GM23338 (cell line): ENCODE measurements at regions not wholly inside any gene's neighbourhood (a gene's known extent, or its start where the extent isn't known, plus 50 kb on each side); places are given as distances from the start of the nearest gene placed in this dataset.

ENCODE experiments used
- ATAC-seq: fragments of 200-7000 bp; cut with Tn5 transposase; 3 replicates; pipeline ENCODE4 v1.9.1; 2020
- DNase-seq: peaks from one replicate; pipeline ENCODE4 v3.0.0-alpha.2; 2015; ENCODE audit warnings: low spot score
- H2AFZ ChIP-seq: fragments of 200-600 bp; sonication (generic); 2 replicates; pipeline ENCODE4 v1.8.0; 2016; ENCODE audit warnings: antibody characterized with exemption, mild to moderate bottlenecking, moderate library complexity
- H3F3A ChIP-seq: fragments of 200-600 bp; sonication (generic); replicated peaks from 2 replicates; pipeline ENCODE4 v1.8.0; 2017; ENCODE audit warnings: antibody characterized with exemption, mixed run types, low read depth
- H3K27ac ChIP-seq: fragments of 200-600 bp; sonication (generic); 2 replicates; pipeline ENCODE4 v1.6.1; 2016; ENCODE audit warnings: low read depth
- H3K27me3 ChIP-seq: fragments of 200-600 bp; sonication (generic); 2 replicates; pipeline ENCODE4 v1.8.0; 2016; ENCODE audit warnings: mild to moderate bottlenecking, mixed run types, moderate library complexity; ENCODE audit not compliant: insufficient read depth
- H3K36me3 ChIP-seq: fragments of 200-600 bp; sonication (generic); 2 replicates; pipeline ENCODE4 v1.8.0; 2016; ENCODE audit warnings: mild to moderate bottlenecking; ENCODE audit not compliant: insufficient read depth
- H3K4me1 ChIP-seq: fragments of 200-600 bp; sonication (generic); 2 replicates; pipeline ENCODE4 v1.8.0; 2016; ENCODE audit warnings: mild to moderate bottlenecking, moderate library complexity; ENCODE audit not compliant: insufficient read depth
- H3K4me2 ChIP-seq: fragments of 200-600 bp; sonication (generic); 2 replicates; pipeline ENCODE4 v1.7.1; 2017; ENCODE audit warnings: mixed run types
- H3K4me3 ChIP-seq: fragments of 200-600 bp; sonication (generic); 2 replicates; pipeline ENCODE4 v1.6.1; 2016; ENCODE audit warnings: mixed run types
- H3K79me2 ChIP-seq: fragments of 200-600 bp; sonication (generic); replicated peaks from 2 replicates; pipeline ENCODE4 v1.8.0; 2017; ENCODE audit warnings: mild to moderate bottlenecking; ENCODE audit not compliant: insufficient read depth
- H3K9me2 ChIP-seq: fragments of 200-600 bp; sonication (generic); 2 replicates; pipeline ENCODE4 v1.8.0; 2017; ENCODE audit not compliant: insufficient read depth
- H4K20me1 ChIP-seq: fragments of 200-600 bp; sonication (generic); replicated peaks from 2 replicates; pipeline ENCODE4 v1.8.0; 2017; ENCODE audit warnings: mild to moderate bottlenecking; ENCODE audit not compliant: insufficient read depth
- H3K27ac Mint-ChIP-seq: 2 replicates; pipeline ENCODE4 v1.8.0; 2020; ENCODE audit warnings: inconsistent platforms, mild to moderate bottlenecking, moderate library complexity, mixed read lengths
- H3K27me3 Mint-ChIP-seq: 3 replicates; pipeline ENCODE4 v1.8.0; 2022; ENCODE audit warnings: low read depth, mild to moderate bottlenecking, moderate library complexity, mixed read lengths, inconsistent platforms; ENCODE audit not compliant: insufficient read depth, poor library complexity
- H3K36me3 Mint-ChIP-seq: 3 replicates; pipeline ENCODE4 v1.8.0; 2021; ENCODE audit warnings: low read depth, mild to moderate bottlenecking, inconsistent platforms, moderate library complexity, mixed read lengths
- H3K4me1 Mint-ChIP-seq: 3 replicates; pipeline ENCODE4 v1.8.0; 2020; ENCODE audit warnings: mild to moderate bottlenecking, inconsistent platforms, mixed read lengths
- H3K4me3 Mint-ChIP-seq: 3 replicates; pipeline ENCODE4 v1.8.0; 2021; ENCODE audit warnings: moderate library complexity, mild to moderate bottlenecking, inconsistent platforms, mixed read lengths
- H3K9me3 Mint-ChIP-seq: 3 replicates; pipeline ENCODE4 v1.8.0; 2020; ENCODE audit warnings: moderate library complexity, mild to moderate bottlenecking, inconsistent platforms, mixed read lengths
- CTCF ChIP-seq, 2 experiments: fragments of 200-600 bp in 1 of 2; sonication (generic) in 1 of 2; conservative IDR thresholded peaks; 2 replicates each; pipeline versions ENCODE4 v1.5.1 to v1.6.1; 2016 to 2017; ENCODE audit warnings: antibody characterized with exemption in 2 of 2, low read depth in 2 of 2, mild to moderate bottlenecking in 2 of 2, moderate library complexity in 1 of 2
- ETS1 ChIP-seq: IDR thresholded peaks from 2 replicates; pipeline ENCODE4 v1.6.1; 2016; ENCODE audit warnings: antibody characterized with exemption
- EZH2 ChIP-seq: fragments of 200-600 bp; sonication (generic); IDR thresholded peaks from one replicate; pipeline ENCODE4 v1.8.0; 2017; ENCODE audit warnings: antibody characterized with exemption, mild to moderate bottlenecking, low read depth; ENCODE audit not compliant: unreplicated experiment
- EZH2phosphoT487 ChIP-seq: fragments of 200-600 bp; sonication (generic); IDR thresholded peaks from one replicate; pipeline ENCODE4 v1.8.1; 2018; ENCODE audit warnings: antibody characterized with exemption; ENCODE audit not compliant: unreplicated experiment
- JUNB ChIP-seq: IDR thresholded peaks from one replicate; pipeline ENCODE4 v1.6.1; 2016; ENCODE audit warnings: antibody characterized with exemption; ENCODE audit not compliant: unreplicated experiment
- POLR2AphosphoS5 ChIP-seq: IDR thresholded peaks from 2 replicates; pipeline ENCODE4 v1.6.1; 2016; ENCODE audit warnings: antibody characterized with exemption, low read depth
- STAT1 ChIP-seq: IDR thresholded peaks from one replicate; pipeline ENCODE4 v1.6.1; 2016; ENCODE audit warnings: antibody characterized with exemption; ENCODE audit not compliant: unreplicated experiment
- ZNF331 ChIP-seq: fragments of 250-450 bp; sonication (Bioruptor Pico); IDR thresholded peaks from 2 replicates; pipeline ENCODE4 v1.5.0; 2020; ENCODE audit warnings: low read depth, mild to moderate bottlenecking, moderate library complexity
- ZNF462 ChIP-seq: fragments of 250-450 bp; sonication (Bioruptor Pico); IDR thresholded peaks from 2 replicates; pipeline ENCODE4 v1.5.0; 2020; ENCODE audit warnings: mild to moderate bottlenecking, moderate library complexity

- Histone ChIP-seq H3K36me3 (no peaks in the 10 kb centered on the region), H3K27ac (no peak overlapping the region), H2AFZ (peak overlapping the region; percentile 81; the same call in 1 of the 2 replicates), H3K79me2 (no peaks in the 10 kb centered on the region), H3F3A (no peaks in the 10 kb centered on the region), H3K4me3 (no peak overlapping the region), H3K4me2 (no peak overlapping the region), H3K4me1 (peaks cover 10% of the 10 kb centered on the region; the same call in 1 of the 2 replicates), H3K9me2 (peaks cover 7% of the 10 kb centered on the region), H3K27me3 (no peaks in the 10 kb centered on the region), H4K20me1 (no peaks in the 10 kb centered on the region)
- ATAC-seq = no peak
- Mint-ChIP-seq H3K4me3 (no peak overlapping the region), H3K27ac (no peak overlapping the region), H3K4me1 (peaks cover 9% of the 10 kb centered on the region), H3K9me3 (no peaks in the 10 kb centered on the region), H3K36me3 (no peaks in the 10 kb centered on the region), H3K27me3 (no peaks in the 10 kb centered on the region)
- DNase-seq = no peak
- TF ChIP-seq EZH2 (no peak), JUNB (no peak), ETS1 (no peak), ZNF331 (CRISPR knock-in tag) (no peak), POLR2AphosphoS5 (no peak), CTCF (conservative IDR thresholded peaks at IDR 0.05; ENCODE audit: low read depth in 2 of 2) (no peak), ZNF462 (CRISPR knock-in tag) (no peak), EZH2phosphoT487 (no peak), STAT1 (no peak)
These were observed 448.8 kb upstream of the SETBP1 start for GRCh38 chr18:44231936-44232335.
